IMR-90 (cell line): ENCODE measurements at regions not wholly inside any gene's neighbourhood (a gene's known extent, or its start where the extent isn't known, plus 50 kb on each side); places are given as distances from the start of the nearest gene placed in this dataset.

ENCODE experiments used
- ATAC-seq: fragments of 200-7000 bp; cut with Tn5 transposase; 2 replicates; pipeline ENCODE4 v1.9.1; 2020; ENCODE audit warnings: low read depth, mild to moderate bottlenecking, moderate library complexity
- BruUV-seq: library from RNA; stranded (reverse); fragments of 400-500 nt; replicated peaks from 2 replicates; lab custom pipeline; 2021; lab: Mats Ljungman, UMichigan
- CTCF ChIA-PET: fragments of 300-600 bp; formaldehyde crosslinking; extraction: SDS; loops from one replicate; lab custom pipeline; 2021; ENCODE audit warnings: antibody characterized with exemption; lab: Yijun Ruan, JAX
- POLR2A ChIA-PET: fragments of 300-600 bp; sonication (Branson Sonifier 250); formaldehyde crosslinking; loops from one replicate; lab custom pipeline; 2022; ENCODE audit warnings: antibody characterized with exemption; ENCODE audit not compliant: unreplicated experiment; lab: Charles Lee
- DNase-seq: peaks from one replicate; pipeline ENCODE4 v3.0.0; 2013
- H2AFZ ChIP-seq: replicated peaks from 2 replicates; pipeline ENCODE3; 2013; ENCODE audit warnings: low read length, mild to moderate bottlenecking; ENCODE audit not compliant: poor library complexity
- H2AK5ac ChIP-seq: 2 replicates; pipeline ENCODE4 v1.6.1; 2013; ENCODE audit warnings: low read depth, low read length, inconsistent platforms
- H2AK9ac ChIP-seq: replicated peaks from 2 replicates; pipeline ENCODE3; 2013; ENCODE audit warnings: mild to moderate bottlenecking, low read depth, low read length, moderate library complexity; ENCODE audit not compliant: poor library complexity
- H2BK120ac ChIP-seq: 2 replicates; pipeline ENCODE4 v1.6.1; 2013; ENCODE audit warnings: low read depth, low read length, inconsistent platforms
- H2BK15ac ChIP-seq: 3 replicates; pipeline ENCODE4 v1.6.1; 2013; ENCODE audit warnings: low read depth, low read length, inconsistent platforms
- H2BK20ac ChIP-seq: 2 replicates; pipeline ENCODE4 v1.6.1; 2013; ENCODE audit warnings: low read depth, mild to moderate bottlenecking, inconsistent platforms, low read length, moderate library complexity
- H2BK5ac ChIP-seq: 2 replicates; pipeline ENCODE4 v1.6.1; 2013; ENCODE audit warnings: mild to moderate bottlenecking, low read depth, low read length, inconsistent platforms; ENCODE audit not compliant: poor library complexity, severe bottlenecking
- H3K14ac ChIP-seq: replicated peaks from 2 replicates; pipeline ENCODE4 v1.6.1; 2013; ENCODE audit warnings: low read depth, low read length, inconsistent platforms
- H3K18ac ChIP-seq: 2 replicates; pipeline ENCODE4 v1.6.1; 2013; ENCODE audit warnings: low read depth, low read length, control low read depth
- H3K23ac ChIP-seq: 2 replicates; pipeline ENCODE4 v1.6.1; 2013; ENCODE audit warnings: low read depth, low read length, inconsistent platforms
- H3K27ac ChIP-seq: 2 replicates; pipeline ENCODE4 v1.5.1; 2013; ENCODE audit warnings: mild to moderate bottlenecking, control low read depth, low read length; ENCODE audit not compliant: insufficient read depth
- H3K27me3 ChIP-seq: 2 replicates; pipeline ENCODE4 v1.6.1; 2013; ENCODE audit warnings: low read length; ENCODE audit not compliant: control insufficient read depth, insufficient read depth
- H3K36me3 ChIP-seq: 2 replicates; pipeline ENCODE4 v1.6.1; 2013; ENCODE audit warnings: low read length, mixed read lengths; ENCODE audit not compliant: control insufficient read depth, insufficient read depth
- H3K4ac ChIP-seq: 2 replicates; pipeline ENCODE4 v1.6.1; 2013; ENCODE audit warnings: low read depth, low read length, inconsistent platforms
- H3K4me1 ChIP-seq: 2 replicates; pipeline ENCODE4 v1.6.1; 2013; ENCODE audit warnings: low read length, mixed read lengths; ENCODE audit not compliant: control insufficient read depth, insufficient read depth
- H3K4me2 ChIP-seq: 2 replicates; pipeline ENCODE4 v1.6.1; 2013; ENCODE audit warnings: low read depth, mild to moderate bottlenecking, control low read depth, low read length, moderate library complexity
- H3K4me3 ChIP-seq: 2 replicates; pipeline ENCODE4 v1.5.1; 2013; ENCODE audit warnings: low read depth, mild to moderate bottlenecking, control low read depth, low read length, moderate library complexity; ENCODE audit not compliant: insufficient read depth
- H3K56ac ChIP-seq: 2 replicates; pipeline ENCODE4 v1.6.1; 2013; ENCODE audit warnings: low read length, inconsistent platforms; ENCODE audit not compliant: insufficient read depth; ENCODE audit errors: extremely low read depth
- H3K79me1 ChIP-seq, 2 experiments: 2 replicates each; pipeline ENCODE4 v1.6.1; 2013; ENCODE audit warnings: low read length in 2 of 2, inconsistent platforms in 1 of 2, low read depth in 1 of 2
- H3K9ac ChIP-seq: 2 replicates; pipeline ENCODE4 v1.6.1; 2013; ENCODE audit warnings: low read depth, low read length, control low read depth
- H3K9me1 ChIP-seq: 2 replicates; pipeline ENCODE4 v1.6.1; 2013; ENCODE audit warnings: low read length, inconsistent platforms; ENCODE audit not compliant: insufficient read depth
- H3K9me3 ChIP-seq: 2 replicates; pipeline ENCODE4 v1.6.1; 2013; ENCODE audit warnings: low read length; ENCODE audit not compliant: control insufficient read depth, insufficient read depth
- H4K20me1 ChIP-seq: 2 replicates; pipeline ENCODE4 v1.6.1; 2013; ENCODE audit warnings: low read length, inconsistent platforms; ENCODE audit not compliant: insufficient read depth
- H4K5ac ChIP-seq: 2 replicates; pipeline ENCODE4 v1.6.1; 2013; ENCODE audit warnings: mild to moderate bottlenecking, low read depth, low read length, control low read depth
- H4K8ac ChIP-seq, 2 experiments: 2 replicates each; pipeline ENCODE4 v1.6.1; 2013; ENCODE audit warnings: low read depth in 2 of 2, low read length in 2 of 2, control low read depth in 1 of 2, inconsistent platforms in 1 of 2
- H4K91ac ChIP-seq: 2 replicates; pipeline ENCODE4 v1.6.1; 2013; ENCODE audit warnings: low read depth, low read length, inconsistent platforms; ENCODE audit not compliant: insufficient read depth
- POLR2A ChIP-seq: IDR thresholded peaks from 2 replicates; pipeline ENCODE4 v1.6.1; 2012; ENCODE audit warnings: mild to moderate bottlenecking, low read depth, low read length
- whole genome bisulfite sequencing, 2 experiments: methylation state at CpG; one replicate each; pipeline versions ENCODE4 v1.1.5 to v1.1.7; 2013; ENCODE audit warnings: missing lambda C conversion rate in 2 of 2; ENCODE audit not compliant: insufficient read length in 1 of 2; ENCODE audit errors: extremely low coverage in 2 of 2; 5-methylcytosine and 5-hydroxymethylcytosine counted together
- dilution Hi-C: fragments of 300-500 bp; cut with HindIII; formaldehyde crosslinking; loops from one replicate; pipeline ENCODE4 v1.14.3; 2018; ENCODE audit warnings: low sequenced_read_pairs; ENCODE audit not compliant: unreplicated experiment
- in situ Hi-C: fragments of 300-500 bp; cut with MboI; formaldehyde crosslinking; loops from 3 replicates; pipeline ENCODE4 v1.14.3; 2019; ENCODE audit warnings: low sequenced_read_pairs, inconsistent platforms, mixed read lengths
- intact Hi-C: fragments of 100-400 bp; cut with micrococcal nuclease; formaldehyde crosslinking; loops from 2 replicates; pipeline ENCODE4 v1.10.0; 2022

DNA sequence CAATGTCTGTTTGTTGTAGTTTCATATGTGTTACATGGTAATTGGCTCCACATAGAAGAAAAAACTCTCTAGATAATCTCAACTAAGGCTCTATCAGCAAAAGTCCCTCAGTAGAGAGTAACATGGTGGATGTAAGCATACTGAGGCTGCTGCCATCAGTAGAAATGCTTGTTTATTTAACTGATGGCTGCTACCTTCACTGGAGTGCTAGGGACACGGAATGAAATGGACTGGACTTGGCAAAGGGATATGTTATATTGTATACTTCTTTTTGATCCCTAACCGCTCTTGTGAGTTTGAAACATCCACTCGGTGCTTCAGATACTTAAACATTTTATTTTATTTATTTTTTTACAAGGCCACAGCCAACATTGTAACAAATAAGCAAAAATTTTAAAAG, 143.0 kb downstream of the ZNF281 start:
- H2BK20ac ChIP-seq: no peak overlapping the region
- dilution Hi-C loops (no loop called here), in situ Hi-C loops (no loop called here), intact Hi-C loops (no loop called here)
- no peak overlapping the region for H3K23ac ChIP-seq
- H3K4me2 ChIP-seq: no peak overlapping the region
- no peak overlapping the region for H2BK5ac ChIP-seq
- no peaks in the 10 kb centered on the region for H3K79me1 ChIP-seq
- no peak overlapping the region for H4K91ac ChIP-seq
- no peak overlapping the region for H2BK120ac ChIP-seq
- no peak for TF ChIP-seq POLR2A
- H2AK9ac ChIP-seq: no peak overlapping the region
- no TSS peak for BruUV-seq
- ChIA-PET POLR2A (no interaction called here), CTCF (no interaction called here)
- WGBS, 2 experiments: no CpG with 5 or more reads among the region's 3 CpGs
- H3K18ac ChIP-seq: no peak overlapping the region
- H3K9ac ChIP-seq: no peak overlapping the region
- no peak overlapping the region for H3K14ac ChIP-seq
- H4K20me1 ChIP-seq: no peaks in the 10 kb centered on the region
- no peak overlapping the region for H2BK15ac ChIP-seq
- H3K36me3 ChIP-seq: no peaks in the 10 kb centered on the region
- H2AFZ ChIP-seq: no peak overlapping the region
- no peaks in the 10 kb centered on the region for H3K27me3 ChIP-seq
- no peak for ATAC-seq
- H3K9me3 ChIP-seq: no peaks in the 10 kb centered on the region
- no peaks in the 10 kb centered on the region for H3K9me1 ChIP-seq
- no peak overlapping the region for H2AK5ac ChIP-seq
- no peak overlapping the region for H3K4me3 ChIP-seq
- no peaks in the 10 kb centered on the region for H3K4me1 ChIP-seq
- H3K56ac ChIP-seq: no peak overlapping the region
- H4K5ac ChIP-seq: no peak overlapping the region
- no peak overlapping the region for H4K8ac ChIP-seq
- no peak overlapping the region for H3K27ac ChIP-seq
- H3K4ac ChIP-seq: no peak overlapping the region
- no peak for DNase-seq
